Neuronal stem cell (in vitro differentiated cells): ENCODE measurements at regions not wholly inside any gene's neighbourhood (a gene's known extent, or its start where the extent isn't known, plus 50 kb on each side); places are given as distances from the start of the nearest gene placed in this dataset.
A peak's percentile ranks its signal among the peaks of the same experiment; 100 is the strongest.

Source experiments
- DNase-seq: peaks from one replicate; pipeline ENCODE4 v3.0.0-alpha.2; 2013; ENCODE audit warnings: low spot score
- H2AFZ ChIP-seq: one replicate; pipeline ENCODE4 v1.6.1; 2013; ENCODE audit warnings: mild to moderate bottlenecking, low read length, inconsistent platforms
- H2AK5ac ChIP-seq: 2 replicates; pipeline ENCODE4 v1.6.1; 2013; ENCODE audit warnings: low read depth, mild to moderate bottlenecking, inconsistent platforms, low read length, moderate library complexity, mixed read lengths
- H2BK120ac ChIP-seq: 2 replicates; pipeline ENCODE4 v1.6.1; 2013; ENCODE audit warnings: low read depth, mild to moderate bottlenecking, inconsistent platforms, low read length, moderate library complexity, mixed read lengths
- H2BK12ac ChIP-seq: one replicate; pipeline ENCODE4 v1.6.1; 2013; ENCODE audit warnings: low read length, inconsistent platforms
- H2BK15ac ChIP-seq: 2 replicates; pipeline ENCODE4 v1.6.1; 2013; ENCODE audit warnings: mild to moderate bottlenecking, low read length, inconsistent platforms, mixed read lengths
- H2BK5ac ChIP-seq: one replicate; pipeline ENCODE4 v1.6.1; 2013; ENCODE audit warnings: inconsistent platforms, mild to moderate bottlenecking, low read length, moderate library complexity
- H3K14ac ChIP-seq: one replicate; pipeline ENCODE4 v1.6.1; 2013; ENCODE audit warnings: low read length, inconsistent platforms
- H3K18ac ChIP-seq: 2 replicates; pipeline ENCODE4 v1.6.1; 2013; ENCODE audit warnings: low read length, inconsistent platforms
- H3K23ac ChIP-seq: 2 replicates; pipeline ENCODE4 v1.6.1; 2013; ENCODE audit warnings: low read depth, mild to moderate bottlenecking, mixed read lengths, low read length, inconsistent platforms; ENCODE audit not compliant: poor library complexity
- H3K27ac ChIP-seq: replicated peaks from 3 replicates; pipeline ENCODE4 v1.5.1; 2013; ENCODE audit warnings: low read length, inconsistent platforms
- H3K27me3 ChIP-seq, 3 experiments: 2 replicates each; pipeline ENCODE4 v1.6.1; 2013; ENCODE audit warnings: low read length in 3 of 3, mild to moderate bottlenecking in 2 of 3, inconsistent platforms in 1 of 3, low read depth in 1 of 3, mixed read lengths in 1 of 3, moderate library complexity in 1 of 3; ENCODE audit not compliant: control insufficient read depth in 3 of 3, insufficient read depth in 3 of 3
- H3K36me3 ChIP-seq, 2 donors: replicated peaks in 1 of 2; 2 replicates each; pipeline ENCODE4 v1.6.1; 2013; ENCODE audit warnings: low read length in 2 of 2; ENCODE audit not compliant: control insufficient read depth in 2 of 2, insufficient read depth in 2 of 2
- H3K4ac ChIP-seq: 2 replicates; pipeline ENCODE4 v1.6.1; 2013; ENCODE audit warnings: inconsistent platforms, mild to moderate bottlenecking, low read length, moderate library complexity
- H3K4me1 ChIP-seq, 2 donors: 1 replicate in 1 of 2; 2 replicates in 1 of 2; pipeline ENCODE4 v1.6.1; 2013; ENCODE audit warnings: low read length in 2 of 2, low read depth in 1 of 2; ENCODE audit not compliant: control insufficient read depth in 2 of 2, insufficient read depth in 1 of 2
- H3K4me2 ChIP-seq: one replicate; pipeline ENCODE4 v1.6.1; 2013; ENCODE audit warnings: mild to moderate bottlenecking, low read length, inconsistent platforms; ENCODE audit not compliant: insufficient read depth, poor library complexity, severe bottlenecking
- H3K4me3 ChIP-seq, 2 donors: 2 replicates each; pipeline ENCODE4 v1.5.1; 2013; ENCODE audit warnings: low read length in 2 of 2, mild to moderate bottlenecking in 2 of 2, inconsistent platforms in 1 of 2, moderate library complexity in 1 of 2
- H3K79me1 ChIP-seq: one replicate; pipeline ENCODE4 v1.6.1; 2013; ENCODE audit warnings: low read depth, mild to moderate bottlenecking, inconsistent platforms, low read length, moderate library complexity
- H3K9ac ChIP-seq: one replicate; pipeline ENCODE4 v1.6.1; 2013; ENCODE audit warnings: mild to moderate bottlenecking, low read depth, low read length, inconsistent platforms; ENCODE audit not compliant: poor library complexity
- H3K9me3 ChIP-seq, 2 donors: replicated peaks in 1 of 2; 2 replicates each; pipeline versions ENCODE3 to v1.6.1; 2013; ENCODE audit warnings: low read length in 2 of 2, mild to moderate bottlenecking in 2 of 2, inconsistent platforms in 1 of 2, low read depth in 1 of 2, mixed read lengths in 1 of 2, moderate library complexity in 1 of 2; ENCODE audit not compliant: control insufficient read depth in 2 of 2, insufficient read depth in 1 of 2
- H4K8ac ChIP-seq: one replicate; pipeline ENCODE4 v1.6.1; 2013; ENCODE audit warnings: low read depth, mild to moderate bottlenecking, inconsistent platforms, low read length, moderate library complexity
- H4K91ac ChIP-seq: one replicate; pipeline ENCODE4 v1.6.1; 2013; ENCODE audit warnings: low read length, low read depth, mild to moderate bottlenecking, inconsistent platforms; ENCODE audit not compliant: poor library complexity
- WGBS, 2 donors: extraction: QIAGEN DNeasy Blood & Tissue Kit; methylation state at CpG; one replicate each; pipeline ENCODE4 v1.1.7; 2013; ENCODE audit warnings: missing lambda C conversion rate in 2 of 2, mixed read lengths in 1 of 2; ENCODE audit not compliant: insufficient read length in 2 of 2, insufficient replicate concordance in 1 of 2; ENCODE audit errors: extremely low coverage in 2 of 2; 5-methylcytosine and 5-hydroxymethylcytosine counted together

DNA sequence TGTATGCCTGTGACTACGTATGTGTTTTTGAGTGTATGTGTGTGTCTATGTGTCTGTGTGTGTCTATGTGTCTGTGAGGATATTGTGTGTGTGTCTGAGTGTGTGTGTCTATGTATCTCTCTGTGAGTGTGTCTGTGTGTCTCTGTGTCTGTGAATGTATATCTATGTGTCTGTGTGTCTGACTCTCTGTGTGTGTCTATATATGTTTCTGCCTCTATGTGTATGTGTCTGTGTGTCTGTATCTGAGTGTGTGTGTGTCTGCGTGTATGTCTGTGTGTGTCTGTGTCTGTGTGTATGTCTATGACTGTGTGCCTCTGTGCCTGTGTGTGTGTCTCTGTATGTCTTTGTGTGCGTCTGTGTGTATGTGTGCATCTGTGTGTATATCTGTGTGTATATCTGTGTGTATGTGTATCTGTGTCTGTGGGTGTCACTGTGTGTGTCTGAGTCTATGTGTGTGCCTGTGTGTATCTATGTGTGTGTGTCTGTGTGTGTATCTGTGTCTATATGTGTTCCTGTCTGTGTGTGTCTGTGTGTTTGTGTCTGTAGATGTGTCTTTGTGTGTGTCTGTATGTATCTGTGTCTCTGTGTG lies 172.7 kb downstream of the MYCN start:
- Histone ChIP-seq H4K91ac (no peak overlapping the region), H3K9me3 (no peaks in the 10 kb centered on the region), H3K9ac (no peak overlapping the region), H3K36me3 (no peaks in the 10 kb centered on the region), H2BK5ac (no peak overlapping the region), H3K4me2 (no peak overlapping the region), H3K4me3 (peak overlapping the region in 1 of 2 donors; percentile 23), H3K27me3 (no peaks in the 10 kb centered on the region), H3K4ac (no peak overlapping the region), H3K27ac (no peak overlapping the region), H3K14ac (no peak overlapping the region), H3K18ac (no peak overlapping the region), H3K23ac (no peak overlapping the region), H2AK5ac (no peak overlapping the region), H3K79me1 (no peaks in the 10 kb centered on the region), H3K4me1 (peaks cover 13 to 19% of the 10 kb centered on the region in 2 donors), H2BK120ac (no peak overlapping the region), H2BK12ac (no peak overlapping the region), H2AFZ (no peak overlapping the region), H4K8ac (no peak overlapping the region), H2BK15ac (no peak overlapping the region)
- WGBS, 2 donors = no CpG with 5 or more reads among the region's 3 CpGs
- DNase-seq = no peak

DNA sequence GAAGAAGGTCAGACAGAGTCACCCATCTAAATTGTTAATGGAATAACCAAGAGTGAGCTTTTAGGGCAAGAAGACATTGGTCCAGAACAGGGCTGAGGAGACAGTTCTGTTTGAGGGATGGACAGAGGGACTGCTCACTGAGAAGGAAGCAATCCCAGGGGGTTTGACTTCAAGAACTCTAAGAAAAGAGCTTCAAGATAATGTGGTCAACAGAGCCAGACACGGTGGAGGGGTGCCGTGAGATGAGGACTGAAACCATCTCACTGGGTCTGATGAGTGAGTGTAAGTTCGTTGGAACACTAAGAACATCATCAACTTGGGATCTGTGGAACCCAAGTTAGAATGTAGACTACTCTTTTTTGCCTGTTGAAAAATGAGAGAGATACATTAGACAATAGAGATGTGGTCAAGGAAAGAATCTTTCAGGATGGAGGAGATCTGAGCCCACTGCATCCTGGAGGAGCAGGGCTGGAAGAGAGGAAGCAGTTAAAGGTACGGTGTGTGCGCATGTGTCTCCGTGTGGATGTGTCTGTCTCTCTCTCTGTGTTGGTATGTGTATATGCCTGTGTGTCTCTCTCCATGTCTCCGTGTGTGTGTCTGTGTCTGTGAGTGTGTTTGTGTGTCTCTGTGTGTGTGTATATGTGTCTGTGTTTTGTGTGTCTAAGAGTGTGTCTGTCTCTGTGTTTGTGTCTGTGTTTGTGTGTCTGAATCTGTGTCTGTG lies 172.1 kb downstream of the MYCN start:
- no peak overlapping the region for H3K4me3 ChIP-seq
- H3K4ac ChIP-seq = no peak overlapping the region
- peak overlapping the region; percentile 0 for H3K18ac ChIP-seq
- WGBS, 2 donors = no CpG with 5 or more reads among the region's 7 CpGs
- no peaks in the 10 kb centered on the region for H3K27me3 ChIP-seq
- no peak overlapping the region for H2AK5ac ChIP-seq
- no peak overlapping the region for H3K27ac ChIP-seq
- H3K4me2 ChIP-seq = no peak overlapping the region
- H2BK5ac ChIP-seq = no peak overlapping the region
- H3K4me1 ChIP-seq = peaks cover 13 to 19% of the 10 kb centered on the region in 2 donors
- H2BK12ac ChIP-seq = no peak overlapping the region
- no peak overlapping the region for H4K8ac ChIP-seq
- no peak overlapping the region for H2BK120ac ChIP-seq
- no peak overlapping the region for H2AFZ ChIP-seq
- H3K23ac ChIP-seq = no peak overlapping the region
- no peaks in the 10 kb centered on the region for H3K79me1 ChIP-seq
- DNase-seq = no peak
- no peak overlapping the region for H3K9ac ChIP-seq
- H3K9me3 ChIP-seq = no peaks in the 10 kb centered on the region
- no peak overlapping the region for H4K91ac ChIP-seq
- H2BK15ac ChIP-seq = no peak overlapping the region
- H3K14ac ChIP-seq = no peak overlapping the region
- H3K36me3 ChIP-seq = no peaks in the 10 kb centered on the region

GRCh38 chr2:16111838-16112210 lies 171.5 kb downstream of the MYCN start:
- Histone ChIP-seq H2BK15ac (peak overlapping the region; percentile 38), H3K14ac (no peak overlapping the region), H2AFZ (no peak overlapping the region), H3K4me3 (no peak overlapping the region), H2BK120ac (no peak overlapping the region), H3K9ac (no peak overlapping the region), H3K27ac (no peak overlapping the region), H3K4ac (no peak overlapping the region), H4K8ac (no peak overlapping the region), H3K23ac (no peak overlapping the region), H3K27me3 (no peaks in the 10 kb centered on the region), H3K4me1 (peaks cover 13 to 19% of the 10 kb centered on the region in 2 donors), H2BK5ac (no peak overlapping the region), H2AK5ac (peak overlapping the region; percentile 57), H3K9me3 (no peaks in the 10 kb centered on the region), H3K18ac (peak overlapping the region; percentile 46), H3K36me3 (no peaks in the 10 kb centered on the region), H3K4me2 (no peak overlapping the region), H4K91ac (peak overlapping the region; percentile 30), H2BK12ac (no peak overlapping the region), H3K79me1 (no peaks in the 10 kb centered on the region)
- no CpG with 5 or more reads among the region's 7 CpGs for WGBS, 2 donors
- DNase-seq = no peak

- no peak for DNase-seq
- Histone ChIP-seq H3K14ac (no peak overlapping the region), H2AK5ac (no peak overlapping the region), H2BK15ac (no peak overlapping the region), H3K4me1 (peaks cover 17 to 26% of the 10 kb centered on the region in 2 donors), H2AFZ (no peak overlapping the region), H3K4ac (no peak overlapping the region), H4K91ac (no peak overlapping the region), H3K79me1 (no peaks in the 10 kb centered on the region), H3K4me3 (no peak overlapping the region), H2BK12ac (no peak overlapping the region), H3K18ac (no peak overlapping the region), H3K27ac (no peak overlapping the region), H4K8ac (no peak overlapping the region), H2BK120ac (no peak overlapping the region), H3K9ac (no peak overlapping the region), H3K36me3 (no peaks in the 10 kb centered on the region), H2BK5ac (no peak overlapping the region), H3K9me3 (no peaks in the 10 kb centered on the region), H3K23ac (no peak overlapping the region), H3K27me3 (no peaks in the 10 kb centered on the region), H3K4me2 (no peak overlapping the region)
- no CpG with 5 or more reads among the region's 6 CpGs for WGBS, 2 donors
Observed at GRCh38 chr2:16109821-16110310, 169.5 kb downstream of the MYCN start.
